C4-2B (cell line): ENCODE measurements at regions not wholly inside any gene's neighbourhood (a gene's known extent, or its start where the extent isn't known, plus 50 kb on each side); places are given as distances from the start of the nearest gene placed in this dataset.
A peak's percentile ranks its signal among the peaks of the same experiment; 100 is the strongest.
"Not testable (repeated sequence)": the region's sequence is repeated elsewhere in the genome, so short reads cannot be mapped to it uniquely, and the experiment has no call there.

Experiments
- H3K27ac ChIP-seq: fragments of 450-650 bp; 2 replicates; pipeline ENCODE4 v1.5.1; 2017
- ZFX ChIP-seq: fragments of 450-650 bp; IDR thresholded peaks from 2 replicates; pipeline ENCODE4 v1.6.1; 2017
- TF ChIP-seq, protein P1 (sequence below): fragments of 450-650 bp; conservative IDR thresholded peaks from 2 replicates; pipeline ENCODE4 v1.5.1; 2017; ENCODE audit warnings: mild to moderate bottlenecking

DNA sequence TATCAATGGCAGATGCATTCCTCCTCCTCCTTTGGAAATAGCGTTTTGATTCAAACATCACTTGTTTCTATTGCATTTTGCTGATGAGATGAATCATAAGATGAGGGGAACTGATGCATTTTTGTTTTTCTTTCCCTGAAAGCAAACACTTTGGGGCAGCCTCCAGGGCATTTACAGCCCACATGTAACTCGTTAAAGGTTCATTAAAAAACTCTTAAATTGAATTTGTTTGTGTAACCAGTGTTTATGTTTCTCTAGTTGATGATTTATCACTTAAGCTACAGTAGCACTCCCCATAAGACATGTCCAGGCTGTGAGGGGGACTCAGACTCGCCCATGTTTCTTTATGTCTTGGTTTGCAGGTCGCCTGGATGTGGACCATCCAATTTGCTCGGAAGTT is 246.1 kb upstream of the ANKH start:
- no peak for TF ChIP-seq ZFX
- TF ChIP-seq, protein P1, sequence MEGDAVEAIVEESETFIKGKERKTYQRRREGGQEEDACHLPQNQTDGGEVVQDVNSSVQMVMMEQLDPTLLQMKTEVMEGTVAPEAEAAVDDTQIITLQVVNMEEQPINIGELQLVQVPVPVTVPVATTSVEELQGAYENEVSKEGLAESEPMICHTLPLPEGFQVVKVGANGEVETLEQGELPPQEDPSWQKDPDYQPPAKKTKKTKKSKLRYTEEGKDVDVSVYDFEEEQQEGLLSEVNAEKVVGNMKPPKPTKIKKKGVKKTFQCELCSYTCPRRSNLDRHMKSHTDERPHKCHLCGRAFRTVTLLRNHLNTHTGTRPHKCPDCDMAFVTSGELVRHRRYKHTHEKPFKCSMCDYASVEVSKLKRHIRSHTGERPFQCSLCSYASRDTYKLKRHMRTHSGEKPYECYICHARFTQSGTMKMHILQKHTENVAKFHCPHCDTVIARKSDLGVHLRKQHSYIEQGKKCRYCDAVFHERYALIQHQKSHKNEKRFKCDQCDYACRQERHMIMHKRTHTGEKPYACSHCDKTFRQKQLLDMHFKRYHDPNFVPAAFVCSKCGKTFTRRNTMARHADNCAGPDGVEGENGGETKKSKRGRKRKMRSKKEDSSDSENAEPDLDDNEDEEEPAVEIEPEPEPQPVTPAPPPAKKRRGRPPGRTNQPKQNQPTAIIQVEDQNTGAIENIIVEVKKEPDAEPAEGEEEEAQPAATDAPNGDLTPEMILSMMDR: no peak

DNA sequence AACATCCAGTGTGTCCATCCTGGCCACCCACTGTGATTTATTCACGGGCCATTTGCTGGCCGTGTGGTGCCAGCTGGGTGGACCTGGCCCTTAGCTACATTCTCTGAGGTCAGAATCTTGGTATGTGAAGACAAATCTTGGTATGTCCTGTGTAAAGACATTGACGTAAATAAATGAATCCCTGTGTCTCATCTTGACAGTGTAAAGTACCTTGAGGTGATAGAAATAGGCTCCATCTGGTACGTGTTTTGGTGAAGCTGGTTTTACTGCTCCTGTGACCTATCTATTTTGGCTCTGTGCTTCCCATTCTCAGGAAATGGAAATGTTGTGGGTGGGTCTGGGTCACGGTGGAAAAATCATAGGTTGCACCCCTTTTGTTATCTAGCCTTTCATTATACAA is 245.4 kb upstream of the ANKH start:
- TF ChIP-seq, protein P1: no peak
- TF ChIP-seq ZFX: no peak
- H3K27ac ChIP-seq: no peak overlapping the region

More for the DNA sequence above, 246.1 kb upstream of the ANKH start:
- H3K27ac ChIP-seq: no peak overlapping the region

DNA sequence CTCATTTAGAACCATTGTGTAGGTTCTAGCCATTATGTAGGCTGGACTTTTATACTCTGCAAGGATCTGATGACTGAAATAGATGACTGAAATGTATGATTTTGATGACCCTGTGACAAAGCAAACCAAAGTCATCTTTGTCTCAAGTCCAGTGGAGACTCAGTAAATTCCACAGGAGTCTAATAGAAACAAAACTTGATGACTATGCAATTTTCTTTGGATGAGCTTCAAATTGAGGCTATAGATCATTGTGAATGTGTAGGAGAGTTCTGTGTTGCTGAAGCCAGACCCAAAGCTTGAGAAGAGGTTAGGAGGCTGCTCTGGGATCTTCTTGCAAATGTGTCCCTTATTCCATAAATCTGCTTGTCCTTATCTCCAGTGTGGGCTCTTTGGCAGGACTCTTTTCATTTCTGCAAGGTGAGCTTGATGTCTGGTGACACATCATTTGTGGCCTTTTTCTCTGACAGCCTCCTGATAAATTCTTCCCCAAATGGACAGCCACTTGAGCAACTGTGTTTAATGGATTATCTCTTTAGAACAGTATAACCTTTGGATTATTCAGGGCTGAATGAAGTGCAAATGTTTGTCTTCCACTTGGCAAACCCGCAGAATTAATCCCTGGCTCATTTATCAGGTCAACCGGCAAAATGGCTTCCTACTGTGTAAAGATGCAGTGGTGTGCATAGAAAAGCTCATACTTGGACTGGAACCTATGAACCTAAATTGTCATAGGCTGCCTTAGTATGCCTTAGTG is 235.1 kb upstream of the ANKH start:
- no peak overlapping the region for H3K27ac ChIP-seq
- no peak for TF ChIP-seq ZFX
- TF ChIP-seq, protein P1: no peak

DNA sequence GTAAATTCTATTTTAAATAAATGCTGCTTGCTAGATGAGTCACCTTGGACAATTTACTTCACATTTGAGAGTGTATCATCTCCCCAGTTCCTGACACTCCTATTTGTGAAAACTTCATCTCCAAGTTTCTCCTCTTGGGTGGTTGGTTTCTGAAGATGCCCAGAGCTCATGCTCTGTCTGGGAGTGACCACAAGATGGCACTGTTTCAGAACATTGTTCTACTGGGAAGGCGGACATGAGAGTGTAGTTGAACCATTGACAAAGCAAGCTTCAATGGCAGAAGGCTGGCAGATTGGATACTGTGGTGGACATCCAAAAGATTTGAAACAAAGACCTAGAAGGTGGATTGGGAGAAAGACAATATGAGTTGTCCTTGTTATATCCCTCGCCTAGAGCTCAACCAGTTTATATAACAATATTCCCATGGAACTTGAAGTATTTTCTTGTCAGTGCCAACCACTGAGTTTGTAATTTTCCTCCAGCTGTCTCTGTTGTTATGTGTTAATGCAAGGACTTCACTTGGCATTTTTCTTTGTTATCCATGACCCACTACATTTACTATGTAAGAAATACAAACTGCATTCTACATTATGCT is 234.3 kb upstream of the ANKH start:
- no peak overlapping the region for H3K27ac ChIP-seq
- TF ChIP-seq, protein P1: peak; percentile 90
- TF ChIP-seq ZFX: no peak

DNA sequence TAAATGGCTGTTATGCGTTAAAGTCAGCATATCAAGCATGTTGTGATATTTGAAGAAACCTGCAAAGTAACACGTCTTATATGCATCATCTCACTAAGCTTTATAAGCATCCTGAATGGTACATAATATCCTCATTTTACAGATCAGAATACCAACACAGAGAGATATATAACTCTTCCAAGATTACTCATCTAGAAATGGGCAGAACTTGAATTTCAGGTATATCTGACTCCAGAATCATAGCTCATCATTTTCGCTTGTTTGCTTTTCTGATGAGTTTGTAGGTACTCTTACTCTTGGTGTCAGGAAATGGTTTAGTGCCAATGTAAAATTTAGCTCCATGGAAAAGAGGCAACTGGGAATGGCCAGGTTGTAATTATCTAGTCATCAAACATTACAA is 232.3 kb upstream of the ANKH start:
- no peak overlapping the region for H3K27ac ChIP-seq
- TF ChIP-seq, protein P1: no peak
- TF ChIP-seq ZFX: no peak

DNA sequence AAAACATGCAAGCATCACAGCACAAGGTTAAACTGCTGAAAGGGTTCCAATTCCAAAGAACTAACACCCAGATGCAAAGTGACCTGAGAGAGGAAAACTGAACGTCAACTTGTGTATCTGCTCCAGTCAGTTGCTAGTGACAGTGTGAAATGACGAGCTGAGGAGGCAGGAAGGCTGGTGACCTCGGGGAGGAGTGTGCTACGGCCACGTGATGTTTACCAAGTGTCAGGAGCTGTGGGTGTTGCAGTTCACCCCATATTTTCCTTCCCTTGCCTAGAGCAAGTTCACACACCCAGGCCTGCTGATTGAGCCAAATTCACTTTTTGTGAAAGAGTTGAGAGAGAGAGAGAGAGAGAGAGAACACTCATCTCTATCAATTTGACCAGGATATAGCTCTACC is 231.6 kb upstream of the ANKH start:
- H3K27ac ChIP-seq: no peak overlapping the region
- no peak for TF ChIP-seq ZFX
- TF ChIP-seq, protein P1: no peak

DNA sequence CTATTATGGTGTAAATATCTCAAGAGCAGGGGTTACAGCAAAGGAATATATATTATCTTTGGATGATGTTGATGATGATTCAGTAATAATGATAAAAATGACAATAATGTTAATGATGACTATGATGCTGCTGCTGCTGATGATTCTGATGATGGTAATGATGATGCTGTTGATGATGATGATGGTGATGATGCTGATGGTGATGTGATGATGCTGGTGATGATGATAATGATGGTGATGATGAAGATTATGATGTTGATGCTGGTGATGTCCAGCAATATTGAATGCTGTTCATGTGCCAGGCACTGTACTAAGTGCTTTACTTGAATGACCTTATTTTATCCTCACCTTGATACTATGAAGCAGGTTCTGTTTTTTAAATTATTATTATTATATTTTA is 226.0 kb upstream of the ANKH start:
- TF ChIP-seq ZFX: no peak
- TF ChIP-seq, protein P1: no peak
- no peak overlapping the region for H3K27ac ChIP-seq

DNA sequence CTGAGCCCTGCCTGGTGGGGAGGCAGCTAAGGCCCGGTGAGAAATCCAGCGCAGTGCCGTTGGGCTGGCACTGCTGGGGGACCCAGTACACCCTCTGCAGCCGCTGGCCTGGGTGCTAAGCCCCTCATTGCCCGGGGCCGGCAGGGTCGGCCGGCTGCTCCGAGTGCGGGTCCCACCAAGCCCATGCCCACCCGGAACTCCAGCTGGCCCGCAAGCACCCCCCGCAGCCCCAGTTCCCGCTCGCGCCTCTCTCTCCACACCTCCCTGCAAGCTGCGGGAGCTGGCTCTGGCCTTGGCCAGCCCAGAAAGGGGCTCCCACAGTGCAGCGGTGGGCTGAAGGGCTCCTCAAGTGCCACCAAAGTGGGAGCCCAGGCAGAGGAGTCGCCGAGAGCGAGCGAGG is 225.1 kb upstream of the ANKH start:
- not testable (repeated sequence) for H3K27ac ChIP-seq
